SKM-1 treated with dmso at 0.1 percent for 144 hours (cell line): ENCODE measurements at regions not wholly inside any gene's neighbourhood (a gene's known extent, or its start where the extent isn't known, plus 50 kb on each side); places are given as distances from the start of the nearest gene placed in this dataset.

ENCODE experiments used
- DNase-seq: peaks from one replicate; lab custom pipeline; 2025; ENCODE audit not compliant: unreplicated experiment; lab: John Stamatoyannopoulos, UW

DNA sequence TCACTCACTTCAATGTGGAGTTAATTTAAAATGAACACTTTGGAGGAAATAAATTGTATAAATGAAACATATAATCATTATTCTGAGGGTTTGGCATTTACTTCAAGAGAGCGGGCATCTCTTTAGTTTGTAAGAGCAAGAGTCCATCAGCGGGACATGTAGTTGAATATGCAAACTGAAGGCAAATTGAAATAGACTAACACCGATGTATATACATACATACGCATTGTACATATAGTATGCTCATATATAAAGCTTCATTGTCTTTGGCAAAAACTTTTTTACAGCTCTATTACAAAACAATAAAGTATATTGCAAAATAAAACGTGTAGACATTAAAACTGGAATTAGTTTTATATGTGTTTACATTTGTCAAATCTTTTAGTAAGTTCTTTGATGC is 328.9 kb downstream of the LTN1 start:
- DNase-seq: no peak

DNA sequence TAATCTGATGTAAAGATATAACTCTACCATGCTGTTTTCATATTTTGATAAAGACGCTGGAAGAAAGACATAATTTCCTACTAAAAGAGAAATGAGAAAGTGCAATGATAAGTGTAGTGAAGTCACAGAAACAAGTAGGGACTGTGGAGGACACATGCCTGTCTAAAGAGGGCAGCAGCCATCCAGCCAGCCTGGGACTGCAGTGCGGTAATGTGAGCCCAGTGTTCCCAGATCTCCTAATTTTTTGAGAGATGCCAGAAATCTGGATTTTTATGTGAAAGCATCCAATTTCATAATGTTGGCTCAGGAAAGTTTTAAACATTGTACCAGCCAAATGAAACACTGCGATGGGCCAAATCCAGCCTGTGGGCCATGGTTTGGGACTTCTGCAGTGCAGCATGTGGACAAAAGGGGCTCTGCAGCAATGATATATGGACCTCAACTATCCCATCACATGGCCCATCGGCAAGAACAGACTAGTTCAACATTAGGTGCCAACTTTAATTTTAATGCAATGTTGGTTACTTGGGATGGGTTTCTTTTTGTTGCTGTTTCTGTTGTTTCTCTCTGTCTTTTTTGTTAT is 329.5 kb downstream of the LTN1 start:
- no peak for DNase-seq

GRCh38 chr21:28657566-28657965 is 335.1 kb downstream of the LTN1 start:
- DNase-seq: no peak

- DNase-seq: no peak
Measured at GRCh38 chr21:28655471-28655870, 337.2 kb downstream of the LTN1 start.

- DNase-seq: no peak
Measured at GRCh38 chr21:28654406-28654805, 338.3 kb downstream of the LTN1 start.

DNA sequence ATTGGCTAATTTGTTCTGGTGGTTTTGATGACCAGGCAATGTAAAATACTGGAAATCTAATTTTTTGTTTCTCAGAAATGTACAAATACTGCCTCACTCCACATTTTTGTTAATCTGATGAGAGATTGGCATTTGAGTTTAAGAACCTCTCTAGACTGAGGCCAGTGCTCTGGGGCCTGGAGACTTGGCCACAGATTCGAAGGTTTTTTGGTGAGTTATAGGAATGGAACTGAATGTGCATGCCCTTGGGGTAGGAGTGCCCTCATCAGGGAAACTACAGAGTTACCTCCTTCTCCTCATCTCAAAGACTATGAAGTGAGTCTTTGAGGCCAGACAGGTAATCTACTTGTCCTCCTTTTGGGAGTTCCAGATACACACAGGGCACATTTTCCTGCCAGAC is 347.9 kb downstream of the LTN1 start:
- DNase-seq: no peak

GRCh38 chr21:28642891-28643290 is 349.8 kb downstream of the LTN1 start:
- DNase-seq: no peak

DNA sequence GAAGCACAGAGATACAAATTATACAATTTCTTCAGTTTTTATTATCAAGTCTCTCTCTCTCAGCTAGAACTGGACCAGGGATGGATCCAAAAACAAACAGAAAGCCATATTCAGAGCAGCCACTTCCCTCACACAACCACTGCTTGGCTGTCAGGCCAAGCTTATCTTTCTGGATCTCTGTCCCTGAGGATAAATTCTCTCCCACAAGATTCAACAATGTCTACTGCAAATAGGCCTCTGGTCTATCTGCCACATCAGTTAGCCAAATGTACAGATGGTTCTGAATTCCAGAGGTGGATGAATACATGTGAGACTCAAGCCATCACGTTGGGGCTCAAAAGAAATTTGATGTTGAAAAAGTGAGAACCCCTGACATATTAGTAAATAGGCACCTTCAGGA is 350.9 kb downstream of the LTN1 start:
- no peak for DNase-seq

DNA sequence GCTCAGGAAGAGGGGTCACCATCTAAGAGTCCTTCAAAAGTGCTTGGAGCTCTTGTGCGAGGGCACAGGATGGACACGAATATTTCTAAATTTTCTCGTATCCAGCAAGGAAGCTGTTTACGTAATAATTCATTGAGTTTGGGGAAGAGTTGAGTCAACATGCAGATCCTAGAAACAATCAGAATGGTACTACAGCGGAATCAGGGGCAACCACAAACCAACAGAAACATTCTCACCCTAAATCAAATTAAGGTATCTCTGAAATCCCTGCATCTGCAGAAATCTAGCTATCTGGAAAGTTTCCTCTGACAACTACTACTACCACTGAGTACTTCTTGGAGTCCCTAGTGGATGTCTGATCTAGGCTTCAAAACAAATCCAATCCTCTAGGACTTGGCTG is 352.4 kb downstream of the LTN1 start:
- DNase-seq: no peak

DNA sequence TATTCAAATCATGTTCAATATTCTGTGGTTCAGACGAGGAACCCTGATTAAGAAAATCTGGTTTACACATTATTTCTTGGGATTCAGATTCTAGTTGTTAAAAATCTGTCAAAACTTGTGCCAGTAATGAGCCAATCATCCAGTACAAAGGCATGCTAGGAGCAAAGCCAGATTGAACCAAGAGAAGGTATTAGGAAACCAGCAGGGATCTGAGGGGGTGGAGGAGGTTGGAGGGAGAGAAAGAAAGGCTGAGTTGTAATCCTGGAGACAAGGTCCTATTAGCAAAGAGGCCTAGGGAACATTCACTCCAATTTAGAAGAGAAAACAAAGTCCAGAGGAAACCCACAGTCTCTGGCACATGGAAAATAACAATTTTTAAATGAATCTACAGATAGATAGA is 352.9 kb downstream of the LTN1 start:
- no peak for DNase-seq

DNA sequence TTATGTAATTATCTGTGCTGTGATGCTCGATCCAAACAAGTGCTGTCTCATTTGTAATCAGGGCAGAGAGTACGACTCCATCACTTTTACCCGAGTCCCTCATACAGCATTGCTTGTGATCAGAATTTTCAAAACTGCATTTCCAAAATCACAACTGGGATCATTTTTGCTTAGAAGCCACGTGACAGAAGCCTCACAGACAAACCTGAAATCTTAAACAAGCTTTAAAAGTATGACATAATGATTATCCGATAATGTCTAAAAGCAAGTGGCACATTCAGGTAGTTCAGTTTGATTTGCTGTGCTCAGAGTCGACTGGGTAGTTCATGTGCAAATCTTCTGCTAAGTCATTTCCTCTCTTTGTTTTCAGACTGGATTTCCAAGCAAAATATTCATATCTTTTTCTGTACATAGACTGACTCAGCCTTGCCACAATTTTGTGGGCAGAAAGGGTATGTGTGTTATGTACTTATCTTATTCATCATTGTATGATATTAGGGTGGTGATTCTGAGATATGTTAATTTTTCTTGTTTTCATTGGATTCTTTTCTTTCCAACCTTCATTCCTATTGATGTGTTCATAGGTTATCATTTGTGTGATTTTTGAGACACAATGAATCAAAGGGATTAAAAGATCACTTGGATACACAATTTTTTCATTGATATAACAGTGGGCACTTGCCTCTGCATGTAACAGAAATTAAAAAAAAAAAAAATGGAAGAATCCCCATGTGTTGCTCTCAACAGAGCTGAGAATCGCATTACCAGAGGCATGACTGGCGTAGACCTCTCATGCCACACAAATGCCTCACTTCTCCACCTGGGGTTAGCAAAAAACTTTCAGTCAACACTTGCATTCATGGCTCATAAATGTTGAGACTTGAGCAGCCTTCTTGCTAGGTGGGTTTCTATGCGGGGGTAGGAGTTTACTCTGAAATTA is 355.7 kb downstream of the LTN1 start:
- no peak for DNase-seq

GRCh38 chr21:28635541-28635940 is 357.1 kb downstream of the LTN1 start:
- no peak for DNase-seq

DNA sequence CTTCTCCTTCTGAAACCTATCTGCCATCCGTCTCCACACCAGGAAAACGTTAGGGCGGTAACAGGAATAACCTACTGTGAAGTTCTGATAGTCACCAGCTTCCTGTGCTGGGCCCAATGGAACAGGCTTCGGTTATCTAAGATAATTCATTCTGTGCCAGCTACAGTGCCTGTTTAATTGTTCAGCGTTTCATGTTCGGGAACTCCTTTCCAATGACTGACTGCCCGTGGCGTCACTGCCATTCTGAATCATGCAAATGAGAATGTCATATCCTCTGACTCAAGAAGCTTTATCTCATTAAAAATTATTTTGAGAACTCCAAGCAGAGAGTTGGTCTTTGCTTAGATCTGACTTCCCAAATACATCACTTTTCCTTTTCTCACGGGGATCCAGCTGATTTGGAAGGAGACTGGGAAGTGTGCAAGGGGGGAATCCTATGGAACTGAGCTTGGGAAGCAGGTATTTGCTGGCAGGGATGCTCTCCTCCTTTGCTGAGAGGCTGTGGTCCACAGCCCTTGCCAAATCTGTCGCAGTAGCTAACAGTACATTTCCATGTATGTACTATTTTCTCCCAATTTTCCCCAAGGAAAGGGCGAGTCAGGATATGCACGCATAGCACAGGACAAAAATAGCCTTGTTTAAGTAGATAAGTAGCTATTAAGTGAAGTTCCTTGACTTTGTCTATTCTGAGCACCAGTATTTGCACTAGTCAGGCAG is 358.7 kb downstream of the LTN1 start:
- DNase-seq: no peak

- no peak for DNase-seq
Measured at GRCh38 chr21:28632755-28633408, 359.8 kb downstream of the LTN1 start.

DNA sequence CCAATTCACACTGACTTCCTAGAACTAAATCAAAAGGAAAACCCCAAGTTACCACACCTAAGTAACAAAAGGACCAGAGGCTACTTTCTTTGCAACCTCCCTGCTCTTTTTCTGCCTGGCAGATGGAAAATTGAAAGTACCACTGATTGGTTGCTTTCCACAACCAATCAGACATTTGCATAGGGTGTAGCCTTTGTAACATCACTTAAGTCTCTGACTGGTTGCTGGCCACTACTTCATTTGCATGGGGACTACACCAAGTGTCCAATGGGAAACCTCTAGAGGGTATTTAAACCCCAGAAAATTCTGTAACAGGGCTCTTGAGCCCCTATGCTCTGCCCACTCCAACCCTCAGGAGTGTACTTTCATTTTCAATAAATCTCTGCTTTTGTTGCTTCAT is 365.0 kb downstream of the LTN1 start:
- DNase-seq: no peak

DNA sequence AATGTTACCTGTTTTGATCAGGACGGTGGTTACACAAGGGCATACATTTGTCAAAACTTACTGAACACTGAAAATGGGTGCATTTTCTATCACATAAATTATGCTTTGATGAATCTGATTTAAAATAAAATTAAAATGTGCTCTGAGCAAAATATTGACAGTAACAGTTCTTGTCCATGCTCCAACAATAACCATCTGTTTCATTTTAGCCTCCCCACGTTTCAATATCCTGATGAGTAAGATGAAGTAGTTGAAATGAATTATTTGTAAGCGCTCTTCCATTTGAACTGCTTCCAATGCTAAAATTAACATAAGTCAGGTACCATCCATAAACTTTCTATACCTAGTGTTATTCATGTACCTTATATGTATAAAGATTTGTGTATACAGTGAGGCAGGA is 365.4 kb downstream of the LTN1 start:
- DNase-seq: no peak

GRCh38 chr21:28624626-28625025 is 368.1 kb downstream of the LTN1 start:
- DNase-seq: no peak

DNA sequence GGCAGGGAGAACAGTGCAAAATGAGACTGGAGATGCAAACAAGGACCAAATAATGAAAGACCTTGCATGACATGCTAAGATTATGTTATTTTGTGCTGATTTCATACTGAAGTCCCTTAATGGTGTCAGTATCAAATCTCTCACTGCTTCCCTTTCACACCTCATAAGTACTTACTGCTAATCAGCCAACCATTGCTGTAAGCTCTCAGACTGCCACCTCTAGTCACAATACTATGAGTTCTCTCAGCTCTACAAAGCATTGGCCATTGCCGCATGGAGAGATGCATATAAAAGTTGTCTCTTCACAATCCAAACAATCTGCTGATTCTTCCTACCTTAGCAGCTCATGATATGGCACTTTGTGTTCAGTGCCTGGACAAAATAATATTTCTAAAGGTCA is 375.4 kb downstream of the LTN1 start:
- DNase-seq: no peak

DNA sequence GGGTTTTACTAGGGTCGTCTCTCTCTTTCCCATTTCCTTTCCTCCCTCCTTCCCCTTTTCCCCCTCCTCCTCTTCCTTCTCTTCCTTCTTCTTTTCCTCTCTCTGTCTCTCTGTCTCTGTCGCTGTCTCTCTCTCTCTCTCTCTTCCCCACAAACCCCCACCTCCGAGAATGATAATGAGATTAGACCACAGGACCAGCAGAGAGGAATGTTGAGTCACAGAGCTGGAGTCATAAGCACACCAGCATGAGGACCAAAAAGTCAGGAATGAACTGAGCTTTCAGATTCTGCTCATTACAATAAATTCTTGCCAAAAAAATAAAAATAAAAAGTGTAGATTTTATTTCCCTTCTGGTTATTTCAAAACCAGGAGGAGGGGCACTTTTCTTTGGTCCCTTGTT is 377.4 kb downstream of the LTN1 start:
- no peak for DNase-seq

DNA sequence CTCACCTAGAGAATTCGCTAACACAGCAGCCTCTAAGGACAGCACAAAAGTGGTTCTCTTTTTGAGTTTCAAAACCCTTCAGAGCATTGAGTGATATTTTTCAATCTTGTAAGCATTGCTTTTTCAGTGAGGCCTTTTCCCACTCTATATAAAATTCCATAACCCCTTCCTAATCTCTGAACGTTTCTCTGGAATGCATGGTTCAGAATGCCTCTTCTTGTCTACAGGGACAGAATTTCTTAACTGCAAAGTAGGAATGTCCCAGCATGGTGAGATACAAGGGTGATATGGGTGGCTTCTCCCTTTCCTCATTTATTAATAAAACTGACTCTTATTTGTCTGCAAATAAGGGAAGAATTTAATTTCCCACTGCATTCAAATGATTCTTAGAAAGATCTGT is 377.9 kb downstream of the LTN1 start:
- DNase-seq: no peak

DNA sequence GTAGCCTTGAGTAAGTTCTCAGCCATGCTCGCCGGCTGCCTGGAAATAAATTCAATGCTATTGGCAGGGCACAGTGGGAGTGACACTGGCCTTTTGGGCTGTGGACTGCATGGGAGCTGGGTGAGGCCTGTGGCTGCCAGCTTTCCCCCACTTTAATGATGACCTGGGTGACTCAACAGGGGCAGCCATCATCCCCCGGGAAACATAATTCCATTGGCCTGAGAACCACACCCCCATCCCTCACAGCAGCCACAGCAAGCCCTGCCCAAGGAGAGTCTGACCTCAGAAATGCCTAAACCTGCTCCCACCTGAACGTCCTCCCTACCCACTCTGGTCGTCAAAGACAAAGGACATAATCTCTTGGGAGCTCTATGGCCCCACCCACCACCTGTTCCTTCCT is 384.0 kb downstream of the LTN1 start:
- no peak for DNase-seq

DNA sequence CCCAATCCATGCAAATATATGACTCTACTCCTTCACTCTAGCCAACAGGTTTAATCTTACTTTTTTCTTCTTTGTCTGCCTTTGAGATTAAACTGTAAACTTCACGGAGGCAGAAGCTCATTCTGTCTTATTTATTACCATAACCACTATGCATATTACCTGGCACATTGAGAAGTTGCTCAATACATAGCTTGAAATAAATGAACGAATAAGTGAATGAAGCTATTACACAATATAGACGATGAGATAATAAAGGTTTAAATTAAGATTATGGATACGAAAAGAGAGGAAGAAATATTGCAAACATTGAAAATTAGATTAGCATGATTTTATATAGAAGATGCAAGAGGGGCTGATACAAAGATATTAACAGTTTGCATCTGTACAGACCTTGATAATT is 385.1 kb downstream of the LTN1 start:
- DNase-seq: no peak
